GM19467 (cell line): ENCODE measurements at regions not wholly inside any gene's neighbourhood (a gene's known extent, or its start where the extent isn't known, plus 50 kb on each side); places are given as distances from the start of the nearest gene placed in this dataset.

Experiments
- ATAC-seq: cut with Tn5 transposase; IDR thresholded peaks from one replicate; pipeline ENCODE4 v1.9.1; 2021; ENCODE audit warnings: mild to moderate bottlenecking, moderate library complexity; ENCODE audit not compliant: unreplicated experiment

DNA sequence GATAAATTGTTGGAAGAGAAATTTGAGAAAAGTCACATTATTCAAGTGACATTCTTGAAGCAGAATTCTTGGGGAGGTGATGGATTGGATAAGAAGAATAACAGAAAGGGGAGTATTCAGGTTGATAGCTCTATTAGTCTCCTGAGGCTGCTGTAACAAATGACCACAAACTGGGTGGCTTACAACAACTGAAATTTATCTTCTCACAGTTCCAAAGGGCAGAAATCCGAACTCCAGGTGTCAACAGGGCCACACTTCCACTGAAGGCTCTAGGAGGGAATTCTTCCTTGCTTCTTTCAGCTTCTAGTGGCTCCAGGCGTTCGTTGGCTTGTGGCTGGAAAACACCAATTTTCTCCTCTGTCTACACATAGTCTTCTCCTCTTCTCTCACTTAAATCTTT, 99.8 kb downstream of the TES start:
- ATAC-seq, result no peak

DNA sequence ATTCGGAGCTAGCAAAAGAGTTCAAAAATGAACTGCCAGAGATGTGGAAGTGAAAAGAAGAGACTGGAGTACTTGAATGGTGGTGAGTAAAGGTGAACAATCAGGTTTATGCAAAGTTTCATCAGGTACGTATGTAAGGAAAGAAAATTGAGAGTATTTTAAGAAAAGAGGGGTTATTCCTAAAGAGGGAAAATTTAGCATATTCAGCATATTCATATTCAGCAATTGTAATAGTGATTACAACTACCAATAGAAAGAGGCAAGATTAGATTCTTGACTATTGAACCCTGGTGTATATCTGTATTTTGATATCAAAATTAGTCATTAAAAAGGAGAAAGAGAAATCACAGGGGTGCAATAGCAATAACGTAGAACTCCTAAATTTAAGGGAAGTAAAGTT, 100.9 kb downstream of the TES start:
- no peak for ATAC-seq

GRCh38 chr7:116311816-116312471, 101.6 kb downstream of the TES start:
- ATAC-seq, result no peak

GRCh38 chr7:116315293-116315692, 105.0 kb downstream of the TES start:
- ATAC-seq, result no peak

GRCh38 chr7:116315803-116316202, 105.5 kb downstream of the TES start:
- ATAC-seq, result no peak

DNA sequence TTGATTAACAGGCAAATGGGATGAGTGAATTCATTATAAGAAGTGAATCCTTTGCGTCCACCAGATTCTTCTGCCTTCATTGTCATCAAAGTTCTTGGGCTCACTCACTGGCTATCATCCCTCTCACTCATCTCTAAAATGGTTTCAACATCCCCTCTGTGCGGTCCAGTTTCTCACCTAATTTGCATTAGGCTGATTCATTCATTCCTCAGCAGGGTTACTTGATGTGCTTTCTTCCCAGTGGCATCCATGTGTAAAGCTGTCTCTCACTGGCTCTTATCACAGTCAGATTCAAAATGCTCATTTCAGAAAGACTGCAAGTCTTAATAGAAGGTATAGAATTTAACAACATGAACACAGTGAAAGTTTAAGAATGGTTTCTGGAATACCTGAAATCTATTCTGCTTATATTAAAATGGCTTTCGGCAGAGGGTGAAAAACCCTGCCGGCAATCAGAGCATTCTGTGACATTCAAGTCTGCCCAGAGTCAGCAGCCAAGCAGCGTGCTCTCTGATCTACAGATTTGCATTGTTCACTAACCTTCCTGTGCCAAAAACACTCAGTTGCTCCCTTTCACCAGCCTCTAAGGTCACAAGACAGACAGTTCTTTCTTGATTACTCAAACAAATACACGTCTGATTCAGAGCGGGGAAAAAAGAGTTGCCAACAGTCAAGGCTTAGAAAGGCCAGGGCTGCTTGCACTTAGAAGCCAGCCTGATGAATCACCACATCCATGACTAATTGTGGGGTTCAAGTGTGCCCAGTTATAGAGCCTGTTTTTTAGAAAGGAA, 106.7 kb downstream of the TES start:
- ATAC-seq, result peak; percentile 89

DNA sequence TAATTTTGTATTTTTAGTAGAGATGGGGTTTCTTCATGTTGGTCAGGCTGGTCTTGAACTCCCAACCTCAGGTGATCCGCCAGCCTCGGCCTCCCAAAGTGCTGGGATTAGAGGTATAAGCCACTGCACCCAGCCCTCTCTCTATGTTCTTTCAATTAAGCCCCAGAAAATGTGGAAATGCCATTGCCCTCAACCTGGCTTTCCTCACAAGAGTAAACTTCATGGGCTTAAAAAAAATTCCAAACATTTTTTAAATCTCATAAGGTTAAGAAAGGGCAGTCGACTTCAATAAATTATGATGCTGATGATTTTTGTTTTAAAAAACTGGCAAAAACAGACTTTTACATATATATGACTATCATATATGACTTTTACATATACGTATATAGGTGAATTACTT, 107.6 kb downstream of the TES start:
- no peak for ATAC-seq

GRCh38 chr7:116322541-116322940, 112.2 kb downstream of the TES start:
- no peak for ATAC-seq

DNA sequence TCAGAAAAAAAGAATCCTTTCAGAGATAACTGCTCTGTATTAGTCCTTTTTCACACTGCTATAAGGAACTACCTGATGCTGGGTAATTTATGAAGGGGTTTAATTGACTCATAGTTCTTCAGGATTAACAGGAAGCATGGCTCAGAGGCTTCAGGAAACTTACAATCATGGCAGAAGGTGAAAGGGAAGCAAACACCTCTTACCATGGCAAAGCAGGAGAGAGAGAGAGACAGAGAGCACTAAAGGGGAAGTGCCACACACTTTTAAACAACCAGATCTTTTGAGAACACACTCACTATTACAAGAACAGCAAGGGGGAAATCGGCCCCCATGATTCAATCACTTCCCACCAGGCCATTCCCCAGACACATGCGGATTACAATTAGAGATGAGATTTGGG, 114.2 kb downstream of the TES start:
- ATAC-seq, result no peak

GRCh38 chr7:116325517-116325916, 115.2 kb downstream of the TES start:
- no peak for ATAC-seq

GRCh38 chr7:116327135-116327534, 116.8 kb downstream of the TES start:
- no peak for ATAC-seq

GRCh38 chr7:116327752-116328151, 117.4 kb downstream of the TES start:
- no peak for ATAC-seq

DNA sequence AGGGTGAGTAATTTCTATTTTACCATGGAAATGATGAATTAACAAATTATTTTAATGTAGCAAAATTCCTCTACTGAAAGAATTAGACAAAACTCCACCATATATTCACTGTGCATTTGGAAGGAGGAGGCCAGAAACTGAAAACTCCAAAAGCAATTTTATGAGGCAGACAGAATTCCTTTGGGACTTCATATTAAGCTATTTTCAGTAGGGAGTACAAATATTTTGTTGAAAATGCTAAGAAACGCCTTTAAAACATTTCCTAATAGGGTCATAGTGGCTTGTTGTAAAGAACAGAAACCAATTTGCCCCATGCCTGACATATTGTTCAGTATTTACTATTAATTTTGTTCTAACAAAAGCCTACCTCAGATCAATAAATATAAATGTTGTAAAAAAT, 117.8 kb downstream of the TES start:
- no peak for ATAC-seq

DNA sequence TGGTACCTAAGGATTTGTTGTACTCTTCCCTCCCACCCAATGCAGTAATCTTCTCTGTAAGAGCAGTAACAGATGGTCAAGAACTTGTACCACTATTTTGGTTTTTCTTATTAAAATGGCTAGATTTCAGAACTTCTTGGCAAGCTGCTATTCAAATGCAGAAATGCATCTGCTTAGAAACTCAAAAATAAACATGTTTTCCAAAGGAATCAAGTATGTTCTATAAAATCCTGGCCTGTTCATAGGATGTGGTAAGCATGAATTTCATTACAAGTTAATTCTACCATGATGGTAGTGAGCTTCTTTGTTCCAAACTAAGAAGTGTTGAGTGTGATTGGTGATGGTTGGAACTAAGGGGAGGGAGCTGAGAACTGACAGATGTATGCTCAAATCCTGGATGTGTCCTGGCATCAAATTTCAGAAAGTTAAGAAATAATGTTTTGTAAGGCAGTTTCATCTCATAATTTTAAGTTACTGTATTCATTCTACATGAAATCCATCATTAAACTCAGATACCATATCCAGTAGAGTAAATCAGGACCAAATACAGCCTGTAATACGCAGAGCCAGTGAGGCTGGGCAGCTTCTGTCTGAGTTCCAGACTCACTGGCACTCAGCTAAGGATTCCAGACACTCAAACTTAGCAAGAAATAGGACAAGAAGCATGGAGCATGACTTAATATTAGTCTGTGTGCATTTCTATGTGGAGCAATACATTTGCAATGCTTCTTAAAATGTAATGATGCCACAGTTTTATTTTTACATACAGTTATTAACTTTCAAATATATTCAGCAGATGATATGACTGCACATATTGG, 119.6 kb downstream of the TES start:
- no peak for ATAC-seq

DNA sequence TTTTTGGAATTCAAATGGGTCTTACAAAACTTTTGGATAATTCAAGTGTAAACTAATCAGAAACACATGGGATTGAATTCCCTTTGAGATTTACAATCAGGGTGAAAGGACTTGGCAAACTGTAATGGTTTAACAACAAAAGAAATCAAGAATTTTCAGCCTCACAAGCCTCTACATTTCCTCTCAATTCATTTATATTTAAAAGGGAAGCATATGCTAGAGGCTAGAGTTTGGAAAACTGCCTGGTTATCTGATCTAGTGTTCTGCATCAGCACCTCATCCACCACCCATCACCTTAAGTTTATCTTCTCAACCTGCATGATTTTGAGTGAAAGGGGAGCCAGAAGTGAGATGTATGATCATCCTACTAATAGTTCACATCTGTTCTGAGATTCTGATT, 120.7 kb downstream of the TES start:
- ATAC-seq, result no peak

DNA sequence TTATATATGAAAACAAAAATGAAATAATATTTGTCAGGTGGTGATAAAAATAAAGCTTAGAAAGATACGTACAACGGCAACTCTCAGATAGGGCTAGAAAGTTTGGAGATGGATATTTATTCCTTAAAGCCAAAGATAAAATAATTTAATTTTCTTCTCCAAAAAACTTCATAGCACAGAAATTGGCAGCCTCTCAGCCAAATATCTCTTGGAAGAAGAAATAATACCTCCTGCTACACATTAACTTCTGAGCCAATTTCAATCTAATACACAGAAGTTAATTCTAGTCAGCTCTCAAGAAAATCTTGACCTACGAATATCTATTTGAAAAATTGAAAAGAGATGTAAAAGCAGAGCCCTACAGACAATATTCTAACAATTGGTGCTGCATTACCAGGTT, 122.4 kb downstream of the TES start:
- ATAC-seq, result no peak

DNA sequence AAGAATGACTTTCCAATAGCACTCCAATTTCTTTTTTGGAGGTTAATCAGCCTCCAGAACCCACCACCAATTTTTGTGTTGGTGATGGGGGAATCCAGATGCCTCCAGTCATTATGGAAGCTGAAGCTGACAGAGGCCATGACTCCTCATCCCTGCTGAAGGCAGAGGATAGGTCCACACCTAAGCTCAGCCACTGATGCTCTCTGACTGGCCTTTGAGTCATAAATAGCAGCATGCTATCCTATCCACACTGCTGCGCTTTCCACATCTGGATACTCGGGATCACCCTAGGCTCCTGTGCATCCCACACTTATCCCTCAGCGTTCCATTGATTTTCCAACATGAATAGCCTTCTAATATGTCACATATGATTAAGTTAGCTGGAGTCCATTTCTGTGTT, 124.2 kb downstream of the TES start:
- ATAC-seq, result no peak

GRCh38 chr7:116337018-116337417, 126.7 kb downstream of the TES start:
- ATAC-seq, result no peak

DNA sequence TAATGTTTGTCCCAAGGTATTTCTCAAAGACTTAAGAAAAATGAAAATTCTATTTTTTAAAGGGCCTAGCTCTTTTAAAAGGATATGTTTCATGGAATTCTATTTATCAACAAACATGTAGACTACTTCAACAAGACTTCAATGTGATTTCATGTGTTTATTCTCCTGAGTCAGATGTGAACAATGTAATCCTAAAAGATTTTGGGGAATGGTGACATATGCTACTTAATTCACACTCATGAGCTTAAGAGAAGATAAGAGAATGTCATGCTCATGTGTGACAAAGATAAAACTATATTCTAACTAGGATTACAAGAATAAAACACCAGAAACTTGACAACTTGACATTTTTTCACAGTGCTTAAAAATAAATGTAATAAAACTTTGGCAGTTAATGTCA, 127.5 kb downstream of the TES start:
- ATAC-seq, result no peak

DNA sequence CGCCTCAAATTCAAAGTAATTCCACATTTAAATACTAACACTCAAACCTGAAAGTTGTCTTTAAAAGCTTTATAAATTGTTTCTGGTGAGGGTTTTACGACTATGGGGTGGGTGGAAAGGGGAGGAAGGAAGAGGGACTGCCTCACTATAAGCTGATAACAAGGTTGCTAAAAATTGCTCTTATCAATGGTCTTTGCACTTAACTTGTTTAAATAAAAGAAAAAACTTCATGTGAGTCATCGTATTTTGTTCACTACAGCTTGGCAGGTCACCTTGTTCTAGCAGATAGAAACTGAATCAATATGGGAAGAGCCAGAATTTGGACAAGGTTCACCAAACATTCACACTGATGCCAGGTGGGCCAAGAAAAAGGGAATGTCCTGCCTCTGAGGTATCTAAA, 129.2 kb downstream of the TES start:
- ATAC-seq, result no peak

DNA sequence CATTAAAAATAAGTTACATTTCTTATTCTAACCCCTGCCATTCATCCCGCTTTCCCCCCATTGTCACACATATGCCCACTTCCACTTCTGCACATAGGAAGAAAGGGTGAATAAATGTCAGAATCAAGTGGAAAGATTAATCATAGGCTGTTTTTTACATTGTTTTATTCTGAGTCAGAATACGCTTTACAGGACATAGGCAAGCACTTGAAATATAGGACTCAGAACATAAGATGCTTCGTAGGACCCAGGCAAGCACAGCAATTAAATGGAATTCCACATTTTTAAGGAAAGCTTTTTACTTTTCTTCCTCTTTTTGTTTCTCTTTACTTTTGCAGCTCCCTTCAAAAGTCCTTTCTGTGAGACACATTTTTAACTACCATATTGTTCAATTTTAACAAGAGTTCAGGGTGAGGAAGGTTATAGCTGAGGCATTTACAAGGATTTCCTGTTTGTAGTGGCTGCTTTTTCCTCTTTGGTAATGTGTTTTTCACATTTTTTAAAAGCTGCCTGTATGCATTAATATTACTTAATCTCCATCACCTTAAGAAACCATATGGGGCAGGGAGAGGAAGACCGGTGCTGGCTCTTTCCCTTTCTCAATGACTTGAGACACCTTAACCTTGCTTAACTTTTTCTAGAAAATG, 130.0 kb downstream of the TES start:
- ATAC-seq, result no peak
